Keratinocyte (primary cell): ENCODE measurements at regions not wholly inside any gene's neighbourhood (a gene's known extent, or its start where the extent isn't known, plus 50 kb on each side); places are given as distances from the start of the nearest gene placed in this dataset.

Source experiments
- DNase-seq: peaks from one replicate; pipeline ENCODE4 v3.0.0-alpha.2; 2011; ENCODE audit warnings: low read depth, missing footprints, low spot score
- FAIRE-seq: peaks from 2 replicates; lab custom pipeline; 2011; peaks lifted over from hg19 to GRCh38; lab: Jason Lieb, UNC
- H2AFZ ChIP-seq: 2 replicates; pipeline ENCODE4 v1.6.0; 2012; ENCODE audit warnings: low read length, control low read depth, inconsistent platforms; ENCODE audit not compliant: control insufficient read depth
- H3K27ac ChIP-seq: 2 replicates; pipeline ENCODE4 v1.5.1; 2011; ENCODE audit warnings: low read length; ENCODE audit not compliant: control insufficient read depth, insufficient read depth
- H3K27me3 ChIP-seq: 3 replicates; pipeline ENCODE4 v1.6.0; 2011; ENCODE audit warnings: low read length; ENCODE audit not compliant: control insufficient read depth, insufficient read depth; ENCODE audit errors: extremely low read depth
- H3K36me3 ChIP-seq, 2 experiments: 2 replicates in 1 of 2; 3 replicates in 1 of 2; pipeline ENCODE4 v1.5.1; 2011; ENCODE audit warnings: low read length in 2 of 2, mild to moderate bottlenecking in 1 of 2; ENCODE audit not compliant: control insufficient read depth in 2 of 2, insufficient read depth in 2 of 2; ENCODE audit errors: extremely low read depth in 1 of 2
- H3K4me1 ChIP-seq: 3 replicates; pipeline ENCODE4 v1.5.1; 2011; ENCODE audit warnings: low read length; ENCODE audit not compliant: control insufficient read depth, insufficient read depth; ENCODE audit errors: extremely low read depth
- H3K4me2 ChIP-seq: 3 replicates; pipeline ENCODE4 v1.6.0; 2011; ENCODE audit warnings: low read depth, low read length; ENCODE audit not compliant: control insufficient read depth, insufficient read depth; ENCODE audit errors: extremely low read depth
- H3K4me3 ChIP-seq, 3 experiments: fragments of 200-600 bp in 1 of 3; sonication (generic) in 1 of 3; 2 replicates in 2 of 3; 3 replicates in 1 of 3; pipeline ENCODE4 v1.5.1; 2011 to 2016; ENCODE audit warnings: low read length in 3 of 3, mild to moderate bottlenecking in 3 of 3, control low read depth in 2 of 3, inconsistent platforms in 1 of 3, low read depth in 1 of 3, mixed read lengths in 1 of 3, mixed run types in 1 of 3, moderate library complexity in 1 of 3; ENCODE audit not compliant: control insufficient read depth in 2 of 3, insufficient read depth in 2 of 3; ENCODE audit errors: extremely low read depth in 1 of 3
- H3K79me2 ChIP-seq: 2 replicates; pipeline ENCODE4 v1.6.0; 2012; ENCODE audit warnings: low read length; ENCODE audit not compliant: control insufficient read depth, insufficient read depth
- H3K9ac ChIP-seq: 3 replicates; pipeline ENCODE4 v1.6.0; 2011; ENCODE audit warnings: low read length; ENCODE audit not compliant: control insufficient read depth, insufficient read depth; ENCODE audit errors: extremely low read depth
- H3K9me1 ChIP-seq: 3 replicates; pipeline ENCODE4 v1.6.0; 2011; ENCODE audit warnings: low read length; ENCODE audit not compliant: control insufficient read depth, insufficient read depth; ENCODE audit errors: extremely low read depth
- H3K9me3 ChIP-seq: 2 replicates; pipeline ENCODE4 v1.5.1; 2012; ENCODE audit warnings: low read depth, low read length; ENCODE audit not compliant: control insufficient read depth
- H4K20me1 ChIP-seq: 3 replicates; pipeline ENCODE4 v1.6.0; 2011; ENCODE audit warnings: low read length; ENCODE audit not compliant: control insufficient read depth, insufficient read depth; ENCODE audit errors: extremely low read depth
- EZH2 ChIP-seq: IDR thresholded peaks from one replicate; pipeline ENCODE4 v1.6.1; 2012; ENCODE audit warnings: inconsistent platforms, mild to moderate bottlenecking, low read length, moderate library complexity
- dilution Hi-C: fragments of 300-500 bp; cut with MboI; formaldehyde crosslinking; loops from one replicate; pipeline ENCODE4 v1.7.0; 2020; ENCODE audit warnings: low sequenced_read_pairs; ENCODE audit not compliant: extremely low pct_ligation_motif_present
- TF ChIP-seq, protein P1 (sequence below), 3 experiments: IDR thresholded peaks in 1 of 3; conservative IDR thresholded peaks in 1 of 3; optimal IDR thresholded peaks in 1 of 3; 2 replicates in 2 of 3; 3 replicates in 1 of 3; pipeline versions ENCODE3 to v1.5.1; 2011; ENCODE audit warnings: low read length in 3 of 3, mild to moderate bottlenecking in 3 of 3, moderate library complexity in 2 of 3, control low read depth in 1 of 3, inconsistent platforms in 1 of 3; ENCODE audit not compliant: insufficient read depth in 2 of 3; ENCODE audit errors: extremely low read depth in 1 of 3

GRCh38 chr5:159402856-159403255 lies 72.6 kb upstream of the IL12B start:
- H3K4me1 ChIP-seq = no peaks in the 10 kb centered on the region
- no peak overlapping the region for H3K4me2 ChIP-seq
- H3K79me2 ChIP-seq = no peaks in the 10 kb centered on the region
- H3K9ac ChIP-seq = no peak overlapping the region
- DNase-seq (no peak), FAIRE-seq (no peak)
- no peaks in the 10 kb centered on the region for H3K36me3 ChIP-seq
- H3K9me1 ChIP-seq = no peaks in the 10 kb centered on the region
- no peak overlapping the region for H3K4me3 ChIP-seq
- TF ChIP-seq EZH2 = no peak
- TF ChIP-seq, protein P1, sequence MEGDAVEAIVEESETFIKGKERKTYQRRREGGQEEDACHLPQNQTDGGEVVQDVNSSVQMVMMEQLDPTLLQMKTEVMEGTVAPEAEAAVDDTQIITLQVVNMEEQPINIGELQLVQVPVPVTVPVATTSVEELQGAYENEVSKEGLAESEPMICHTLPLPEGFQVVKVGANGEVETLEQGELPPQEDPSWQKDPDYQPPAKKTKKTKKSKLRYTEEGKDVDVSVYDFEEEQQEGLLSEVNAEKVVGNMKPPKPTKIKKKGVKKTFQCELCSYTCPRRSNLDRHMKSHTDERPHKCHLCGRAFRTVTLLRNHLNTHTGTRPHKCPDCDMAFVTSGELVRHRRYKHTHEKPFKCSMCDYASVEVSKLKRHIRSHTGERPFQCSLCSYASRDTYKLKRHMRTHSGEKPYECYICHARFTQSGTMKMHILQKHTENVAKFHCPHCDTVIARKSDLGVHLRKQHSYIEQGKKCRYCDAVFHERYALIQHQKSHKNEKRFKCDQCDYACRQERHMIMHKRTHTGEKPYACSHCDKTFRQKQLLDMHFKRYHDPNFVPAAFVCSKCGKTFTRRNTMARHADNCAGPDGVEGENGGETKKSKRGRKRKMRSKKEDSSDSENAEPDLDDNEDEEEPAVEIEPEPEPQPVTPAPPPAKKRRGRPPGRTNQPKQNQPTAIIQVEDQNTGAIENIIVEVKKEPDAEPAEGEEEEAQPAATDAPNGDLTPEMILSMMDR (optimal IDR thresholded peaks at IDR 0.05 in 1 of 3, IDR thresholded peaks at IDR 0.05 in 1 of 3, conservative IDR thresholded peaks at IDR 0.05 in 1 of 3; ENCODE audit: extremely low read depth in 1 of 3, insufficient read depth in 2 of 3, low read length in 3 of 3) = no peak
- no peaks in the 10 kb centered on the region for H3K9me3 ChIP-seq
- H3K27ac ChIP-seq = no peak overlapping the region
- no peaks in the 10 kb centered on the region for H4K20me1 ChIP-seq
- no peaks in the 10 kb centered on the region for H3K27me3 ChIP-seq
- dilution Hi-C loops = no loop called here
- H2AFZ ChIP-seq = no peak overlapping the region

DNA sequence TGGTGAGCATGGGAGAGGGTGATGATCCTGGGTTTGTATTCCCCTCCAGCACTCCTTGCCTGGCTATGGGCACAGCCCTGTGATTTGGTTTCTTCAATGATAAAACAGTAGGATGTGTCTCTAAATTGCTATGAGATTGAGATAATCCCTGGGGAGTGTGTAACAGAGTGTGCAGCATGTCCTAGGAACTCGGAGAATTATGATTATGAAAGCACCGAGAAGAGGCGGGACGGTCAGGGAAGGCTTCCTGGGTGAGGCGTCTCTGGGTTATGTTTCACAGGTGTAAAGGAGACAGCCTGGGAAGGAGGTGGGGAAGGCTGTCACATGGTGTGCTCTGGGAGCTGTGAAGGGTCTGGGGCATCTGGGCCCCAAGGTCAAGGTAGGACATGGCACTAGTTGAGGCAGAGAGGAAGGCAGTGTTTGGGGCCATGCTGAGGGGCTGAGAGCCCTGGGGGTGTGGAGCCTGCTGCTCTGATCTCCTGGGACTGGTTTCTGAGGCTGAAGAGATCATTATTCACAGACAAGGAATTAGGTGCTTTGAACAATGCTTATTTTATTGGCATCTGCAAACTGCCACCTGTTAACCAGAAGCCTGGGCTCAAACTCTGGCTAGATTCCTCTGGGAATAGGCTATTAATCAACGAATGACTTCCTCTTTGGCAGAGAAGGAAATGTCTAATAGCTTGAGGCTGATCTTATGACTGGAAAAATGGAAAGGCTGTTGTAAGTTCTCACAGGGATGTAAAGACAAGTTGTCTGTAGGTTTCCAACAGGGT lies 73.8 kb upstream of the IL12B start:
- no peaks in the 10 kb centered on the region for H3K4me1 ChIP-seq
- no peaks in the 10 kb centered on the region for H4K20me1 ChIP-seq
- H3K4me2 ChIP-seq = no peak overlapping the region
- dilution Hi-C loops = no loop called here
- no peaks in the 10 kb centered on the region for H3K9me1 ChIP-seq
- H3K9ac ChIP-seq = no peak overlapping the region
- DNase-seq (no peak), FAIRE-seq (no peak)
- TF ChIP-seq, protein P1 (optimal IDR thresholded peaks at IDR 0.05 in 1 of 3, IDR thresholded peaks at IDR 0.05 in 1 of 3, conservative IDR thresholded peaks at IDR 0.05 in 1 of 3; ENCODE audit: extremely low read depth in 1 of 3, insufficient read depth in 2 of 3, low read length in 3 of 3) = no peak
- no peak for TF ChIP-seq EZH2
- no peak overlapping the region for H3K27ac ChIP-seq
- no peaks in the 10 kb centered on the region for H3K36me3 ChIP-seq
- no peak overlapping the region for H3K4me3 ChIP-seq
- no peaks in the 10 kb centered on the region for H3K27me3 ChIP-seq
- no peaks in the 10 kb centered on the region for H3K9me3 ChIP-seq
- H3K79me2 ChIP-seq = no peaks in the 10 kb centered on the region
- no peak overlapping the region for H2AFZ ChIP-seq
